GM21576 (cell line): ENCODE measurements at regions not wholly inside any gene's neighbourhood (a gene's known extent, or its start where the extent isn't known, plus 50 kb on each side); places are given as distances from the start of the nearest gene placed in this dataset.

Experiments used
- ATAC-seq: cut with Tn5 transposase; IDR thresholded peaks from one replicate; pipeline ENCODE4 v1.9.1; 2021; ENCODE audit warnings: mild to moderate bottlenecking, moderate library complexity; ENCODE audit not compliant: unreplicated experiment

DNA sequence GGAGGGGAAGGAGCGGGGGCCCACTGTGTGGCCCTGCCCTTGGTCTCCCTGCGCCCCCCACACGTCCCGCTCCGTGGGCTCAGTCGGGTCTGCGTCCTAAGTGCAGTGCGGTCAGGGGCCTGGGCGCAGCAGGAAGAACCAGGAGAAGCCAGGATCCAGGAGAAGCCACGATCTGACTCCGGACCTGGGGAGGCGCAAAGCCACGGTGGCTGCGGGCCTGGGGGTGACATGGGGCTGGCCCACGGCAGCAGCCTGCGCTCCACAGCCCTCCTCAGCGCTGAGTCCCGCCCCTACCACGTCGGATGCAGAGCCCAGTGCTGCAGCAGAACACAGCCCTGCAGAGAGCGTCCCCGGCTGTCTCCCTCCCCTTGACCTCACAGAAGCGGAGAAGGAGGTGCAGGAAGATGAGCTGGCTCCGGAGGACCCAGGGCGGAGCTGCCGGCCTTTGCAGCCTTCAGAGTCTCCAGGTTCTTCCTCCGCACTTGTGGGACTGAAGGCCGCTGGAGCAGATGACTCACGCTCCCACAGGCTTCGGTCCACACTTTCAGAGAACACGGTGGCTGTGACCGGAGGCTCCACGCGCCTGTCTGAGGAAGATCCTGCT is 589.2 kb upstream of the SALL3 start:
- no peak for ATAC-seq

GRCh38 chr18:78390952-78391348 is 588.7 kb upstream of the SALL3 start:
- ATAC-seq, result no peak

DNA sequence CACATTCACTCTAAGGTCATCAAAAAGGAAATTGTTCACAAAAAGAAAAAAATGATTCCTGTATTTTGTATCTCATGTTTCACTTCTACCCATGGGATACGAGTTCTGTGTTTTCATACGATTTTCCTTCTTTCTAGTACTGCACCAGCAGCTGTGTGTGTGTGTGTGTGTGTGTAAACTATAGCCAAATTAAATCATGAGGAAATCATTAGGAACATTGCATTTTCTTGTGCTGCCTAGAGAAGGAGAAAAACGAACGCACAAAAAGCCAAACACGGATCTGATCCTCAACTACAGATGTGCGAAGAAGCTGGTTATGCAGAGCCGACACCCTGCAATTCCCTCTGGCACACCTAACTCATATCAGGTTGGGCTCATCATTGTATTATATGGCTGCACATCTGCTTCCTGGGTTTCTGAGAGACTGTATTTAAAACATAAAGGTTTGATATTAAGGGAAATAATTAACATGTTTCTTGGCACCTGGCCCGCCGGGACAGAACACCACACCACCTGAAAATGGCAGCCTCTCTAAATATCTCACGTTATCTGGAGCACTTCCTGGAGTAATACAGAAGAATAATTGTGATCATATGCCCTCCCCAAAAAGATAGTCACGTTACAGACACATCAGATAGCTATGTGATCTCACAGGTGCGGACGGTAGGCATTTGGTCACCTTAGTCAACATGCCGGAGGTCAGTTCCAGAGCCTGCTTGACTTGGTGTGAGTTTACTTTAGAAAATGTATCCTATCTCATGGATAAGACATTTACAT is 586.3 kb upstream of the SALL3 start:
- no peak for ATAC-seq

GRCh38 chr18:78396077-78396476 is 583.5 kb upstream of the SALL3 start:
- no peak for ATAC-seq

DNA sequence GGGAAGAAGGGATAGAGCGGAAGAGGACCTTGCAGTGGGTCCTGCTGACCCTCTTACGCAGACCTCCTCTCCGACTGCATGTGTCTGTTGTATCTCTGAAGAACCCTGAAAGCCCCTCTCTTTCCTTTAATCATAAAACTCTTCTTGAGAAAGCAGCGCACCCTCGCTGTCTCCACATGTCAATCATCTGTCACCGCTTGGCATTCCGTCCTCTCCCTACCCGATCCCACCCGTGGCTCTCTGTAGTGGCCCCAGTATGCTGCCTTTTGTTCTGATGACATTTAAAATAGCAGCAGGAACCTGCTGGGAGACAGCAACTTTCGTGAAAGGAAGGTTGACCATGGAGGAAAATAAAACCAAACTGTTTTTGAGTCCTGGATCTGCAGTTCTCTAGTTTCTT is 582.9 kb upstream of the SALL3 start:
- no peak for ATAC-seq

GRCh38 chr18:78399992-78400503 is 579.6 kb upstream of the SALL3 start:
- ATAC-seq, result no peak

GRCh38 chr18:78402440-78402839 is 577.2 kb upstream of the SALL3 start:
- ATAC-seq, result no peak

- ATAC-seq, result no peak
These were observed 576.7 kb upstream of the SALL3 start for GRCh38 chr18:78402966-78403365.

- no peak for ATAC-seq
These were observed 576.2 kb upstream of the SALL3 start for GRCh38 chr18:78403371-78403770.

DNA sequence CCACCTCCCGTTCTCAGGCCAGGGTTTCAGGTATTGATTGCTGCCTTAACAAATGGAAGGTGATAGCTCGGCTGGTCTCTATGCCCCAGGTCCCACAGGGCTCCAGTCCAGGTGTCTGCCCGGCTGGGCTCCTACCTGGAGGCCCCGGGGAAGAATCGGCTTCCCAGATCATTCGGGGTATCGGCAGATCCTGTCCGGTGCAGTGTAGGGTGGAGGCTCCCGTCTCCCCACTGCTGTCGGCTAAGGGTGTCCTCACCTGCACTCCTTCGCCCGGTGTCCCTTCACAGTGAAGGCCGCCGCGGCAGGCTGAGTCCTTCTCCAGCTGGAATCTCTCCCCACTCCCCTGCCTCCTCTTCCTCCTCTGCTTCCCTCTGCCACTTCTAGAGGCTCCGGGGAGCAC is 573.9 kb upstream of the SALL3 start:
- ATAC-seq, result no peak

- ATAC-seq, result no peak
These were observed 572.7 kb upstream of the SALL3 start for GRCh38 chr18:78406743-78407465.

GRCh38 chr18:78407466-78407844 is 572.2 kb upstream of the SALL3 start:
- no peak for ATAC-seq

DNA sequence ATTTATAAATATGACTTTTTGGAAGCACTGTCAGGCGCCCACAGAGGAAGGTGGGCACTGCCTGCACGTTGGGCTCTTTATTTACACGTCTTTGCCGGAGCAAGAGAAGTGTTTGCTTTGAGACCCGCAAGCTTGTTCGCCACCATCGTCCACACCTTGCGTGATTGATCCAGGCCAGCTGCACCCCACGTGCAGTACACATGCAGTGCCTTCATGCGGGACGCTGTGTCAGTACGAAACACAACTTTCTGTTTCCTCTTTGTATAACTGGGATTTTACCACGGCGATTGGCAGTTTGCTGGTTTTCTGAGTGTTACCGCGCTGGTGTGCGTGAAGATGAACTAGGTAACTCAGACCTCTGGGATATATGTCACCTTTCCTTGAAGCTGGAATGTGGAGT is 571.0 kb upstream of the SALL3 start:
- no peak for ATAC-seq

DNA sequence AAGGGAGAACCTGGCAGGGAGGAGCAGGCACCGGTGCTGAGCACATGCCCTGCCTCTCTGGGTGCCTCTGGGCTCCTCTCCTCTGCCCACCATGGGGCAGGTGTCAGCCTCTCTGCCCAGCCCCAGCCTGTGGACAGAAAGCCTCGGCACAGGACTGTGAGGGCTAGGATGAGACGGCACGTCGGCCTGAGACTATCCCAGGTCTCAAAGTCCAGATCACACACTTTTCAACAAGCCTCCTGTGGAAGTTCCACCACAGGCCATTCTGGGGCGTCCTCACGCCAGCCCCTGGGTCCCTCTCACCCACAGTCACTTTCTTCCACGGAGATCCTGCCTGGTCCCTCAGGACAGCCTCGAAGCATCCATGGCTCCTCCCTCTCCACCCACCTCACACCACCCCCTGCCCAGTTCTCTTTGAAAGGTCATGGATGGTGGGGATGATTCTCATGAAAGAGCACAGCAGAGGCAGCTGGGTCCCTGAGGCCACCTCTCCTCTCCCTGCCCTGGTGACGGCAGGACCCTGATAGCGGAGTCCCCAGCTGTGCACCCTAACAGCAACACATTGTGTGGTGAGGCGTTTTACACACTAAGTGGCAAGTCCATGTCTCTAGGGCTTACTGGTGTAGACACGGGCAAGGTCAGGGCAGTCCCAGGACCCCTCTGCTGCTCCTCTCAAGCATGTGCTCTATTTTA is 569.4 kb upstream of the SALL3 start:
- no peak for ATAC-seq

- ATAC-seq, result no peak
These were observed 568.1 kb upstream of the SALL3 start for GRCh38 chr18:78411539-78411938.

DNA sequence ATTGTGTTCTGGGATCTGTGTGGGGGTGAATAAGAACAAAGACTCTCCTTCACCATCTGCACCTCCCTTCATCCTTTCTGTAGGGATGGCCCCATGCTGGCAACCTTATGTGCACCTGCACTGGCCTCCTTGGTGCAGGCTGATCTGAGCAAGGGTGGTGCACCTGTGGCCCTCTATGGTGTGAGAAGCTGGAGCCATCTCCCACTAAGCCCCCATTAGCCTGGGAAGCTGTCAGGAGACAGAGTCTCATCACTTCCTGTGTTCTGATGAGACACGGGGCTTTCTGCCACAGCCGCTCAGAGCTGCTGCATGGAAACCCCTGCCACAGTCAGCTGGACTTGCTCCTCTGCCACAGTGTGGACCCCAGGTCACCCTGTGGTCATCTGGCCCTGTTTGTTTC is 565.3 kb upstream of the SALL3 start:
- ATAC-seq, result no peak

GRCh38 chr18:78416853-78417252 is 562.8 kb upstream of the SALL3 start:
- no peak for ATAC-seq

DNA sequence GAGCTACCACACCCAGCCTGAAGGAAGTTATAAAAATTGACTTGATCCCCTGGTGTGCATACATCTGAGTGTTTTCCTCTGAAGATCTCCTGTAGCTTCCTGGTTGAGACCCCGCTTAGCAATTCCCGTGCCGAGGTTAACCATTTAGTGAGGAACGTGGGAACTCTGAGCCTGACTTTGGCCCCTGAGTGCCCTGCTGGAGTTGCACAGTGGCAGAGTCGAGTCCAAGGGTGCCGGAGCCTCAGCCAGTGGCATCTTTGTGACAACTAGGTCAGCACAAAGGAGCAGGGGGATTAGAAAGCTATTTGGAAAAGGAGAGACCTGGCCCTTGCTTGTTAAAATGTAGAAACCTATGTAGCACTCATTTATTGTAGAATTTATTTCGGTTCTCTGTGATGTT is 561.2 kb upstream of the SALL3 start:
- no peak for ATAC-seq

GRCh38 chr18:78419171-78419570 is 560.4 kb upstream of the SALL3 start:
- no peak for ATAC-seq

DNA sequence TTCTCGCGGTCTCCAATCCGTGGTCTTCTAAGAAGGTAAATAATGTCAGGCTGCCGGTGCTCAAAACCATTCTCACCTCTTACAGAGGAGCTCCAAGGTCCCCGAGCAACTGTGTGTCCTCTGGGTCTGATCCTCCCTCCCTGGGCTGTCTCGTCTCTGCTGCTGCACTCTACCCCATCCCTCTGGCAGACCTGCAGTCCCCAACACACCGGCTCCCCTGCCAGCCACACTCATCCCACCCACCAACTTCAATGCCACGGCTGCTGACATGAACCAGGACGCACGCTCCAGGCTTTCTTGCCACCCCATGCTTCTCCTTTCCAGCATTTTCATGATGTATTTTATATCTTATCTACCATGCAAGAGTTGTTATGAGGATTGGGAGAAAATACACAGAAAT is 559.5 kb upstream of the SALL3 start:
- no peak for ATAC-seq

DNA sequence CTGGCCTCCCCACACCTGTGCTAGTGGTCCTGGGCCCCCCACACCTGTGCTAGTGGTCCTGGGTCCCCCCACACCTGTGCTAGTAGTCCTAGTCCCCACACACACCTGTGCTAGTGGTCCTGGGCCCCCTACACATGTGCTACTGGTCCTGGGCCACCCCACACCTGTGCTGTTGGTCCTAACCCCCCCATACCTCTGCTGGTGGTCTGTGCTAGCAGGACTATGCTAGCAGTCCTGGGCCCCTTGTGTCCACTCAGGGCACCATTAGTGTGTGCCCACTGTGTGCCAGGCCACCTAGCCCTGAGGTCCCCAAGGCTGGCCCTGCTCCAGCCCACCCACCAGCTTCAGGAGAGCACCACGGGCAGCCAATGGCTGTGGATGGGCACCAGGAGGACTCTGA is 558.2 kb upstream of the SALL3 start:
- ATAC-seq, result no peak
